ENCODE measurements at regions not wholly inside any gene's neighbourhood (a gene's known extent, or its start where the extent isn't known, plus 50 kb on each side); places are given as distances from the start of the nearest gene placed in this dataset.

GRCh38 chr10:130773941-130774340, 537.6 kb downstream of the TCERG1L start:
- TF ChIP-seq CTCF (IDR thresholded peaks at IDR 0.05): no peak
- DNase-seq (ENCODE audit: low spot score): no peak
- ATAC-seq (ENCODE audit: low FRiP score): no peak

- ATAC-seq (ENCODE audit: low FRiP score): no peak
These were observed 536.6 kb downstream of the TCERG1L start for GRCh38 chr10:130774871-130775270.

GRCh38 chr10:130775311-130775710, 536.2 kb downstream of the TCERG1L start:
- no peak for DNase-seq (ENCODE audit: low spot score)
- TF ChIP-seq CTCF (IDR thresholded peaks at IDR 0.05): no peak
- ATAC-seq (ENCODE audit: low FRiP score): no peak

More at GRCh38 chr10:130774871-130775270, 536.6 kb downstream of the TCERG1L start:
- TF ChIP-seq CTCF (IDR thresholded peaks at IDR 0.05): no peak
- DNase-seq (ENCODE audit: low spot score): no peak

- no peak for TF ChIP-seq CTCF (IDR thresholded peaks at IDR 0.05)
- DNase-seq (ENCODE audit: low spot score) (no peak), ATAC-seq (ENCODE audit: low FRiP score) (no peak)
These were observed 534.8 kb downstream of the TCERG1L start for GRCh38 chr10:130776724-130777123.

- ATAC-seq (ENCODE audit: low FRiP score) (no peak), DNase-seq (ENCODE audit: low spot score) (no peak)
- TF ChIP-seq CTCF (IDR thresholded peaks at IDR 0.05): no peak
These were observed 533.9 kb downstream of the TCERG1L start for GRCh38 chr10:130777507-130778165.

- TF ChIP-seq CTCF (IDR thresholded peaks at IDR 0.05): no peak
- ATAC-seq (ENCODE audit: low FRiP score): no peak
- DNase-seq (ENCODE audit: low spot score): no peak
These were observed 533.4 kb downstream of the TCERG1L start for GRCh38 chr10:130778166-130778545.

GRCh38 chr10:130780763-130781162, 530.8 kb downstream of the TCERG1L start:
- no peak for ATAC-seq (ENCODE audit: low FRiP score)
- DNase-seq (ENCODE audit: low spot score): no peak
- TF ChIP-seq CTCF (IDR thresholded peaks at IDR 0.05): no peak
